GM18505 (cell line): ENCODE measurements at regions not wholly inside any gene's neighbourhood (a gene's known extent, or its start where the extent isn't known, plus 50 kb on each side); places are given as distances from the start of the nearest gene placed in this dataset.

Experiments
- ATAC-seq: cut with Tn5 transposase; IDR thresholded peaks from one replicate; pipeline ENCODE4 v1.9.1; 2021; ENCODE audit not compliant: unreplicated experiment
- POLR2A ChIP-seq: IDR thresholded peaks from 4 replicates; pipeline ENCODE4 v1.6.1; 2011; ENCODE audit warnings: borderline replicate concordance; ENCODE audit not compliant: insufficient read depth, insufficient read length; ENCODE audit errors: extremely low read depth

DNA sequence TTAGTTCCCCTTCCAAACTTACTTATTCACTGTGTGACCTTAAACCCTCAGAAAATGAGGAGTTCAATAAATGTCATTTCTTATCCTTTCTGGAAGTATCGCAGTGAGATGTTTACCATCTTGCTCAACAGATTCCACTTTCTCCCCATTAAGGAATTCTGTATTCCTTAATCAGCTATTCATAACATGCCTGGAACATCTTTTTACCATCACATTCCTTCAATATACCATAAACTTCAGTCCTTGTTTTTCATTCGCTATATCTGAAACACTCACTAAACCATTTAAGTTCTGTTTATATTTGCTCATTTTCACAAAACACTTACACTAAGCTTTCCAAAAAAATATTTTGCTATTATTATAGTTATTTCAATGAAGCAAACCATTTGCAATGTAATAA is 1158.6 kb downstream of the CDH12 start:
- no peak for ATAC-seq
- TF ChIP-seq POLR2A, result no peak

DNA sequence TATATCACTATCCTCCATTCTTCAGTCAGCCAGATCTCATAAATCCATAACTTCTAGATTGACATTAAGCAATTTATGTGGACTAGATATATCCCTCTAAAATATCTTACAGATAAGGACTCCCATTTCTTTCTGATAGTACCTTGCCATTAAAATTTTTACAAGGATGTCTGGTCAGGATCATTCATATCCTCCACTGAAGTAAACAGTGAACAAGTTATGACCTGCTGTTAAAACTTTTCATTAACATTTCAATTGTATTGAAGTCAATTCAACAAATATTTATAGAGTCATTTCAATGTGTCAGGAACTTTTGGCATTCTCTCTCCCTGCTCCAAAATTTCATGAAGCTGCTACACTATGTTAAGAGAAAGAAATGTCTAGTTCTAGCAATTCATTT is 1159.6 kb downstream of the CDH12 start:
- ATAC-seq, result no peak
- no peak for TF ChIP-seq POLR2A

- TF ChIP-seq POLR2A, result no peak
- no peak for ATAC-seq
Measured at GRCh38 chr5:21689587-21689986, 1163.6 kb downstream of the CDH12 start.

- TF ChIP-seq POLR2A, result no peak
- ATAC-seq, result no peak
Measured at GRCh38 chr5:21688655-21689054, 1164.5 kb downstream of the CDH12 start.

- ATAC-seq, result no peak
- TF ChIP-seq POLR2A, result no peak
Measured at GRCh38 chr5:21687621-21688020, 1165.5 kb downstream of the CDH12 start.

DNA sequence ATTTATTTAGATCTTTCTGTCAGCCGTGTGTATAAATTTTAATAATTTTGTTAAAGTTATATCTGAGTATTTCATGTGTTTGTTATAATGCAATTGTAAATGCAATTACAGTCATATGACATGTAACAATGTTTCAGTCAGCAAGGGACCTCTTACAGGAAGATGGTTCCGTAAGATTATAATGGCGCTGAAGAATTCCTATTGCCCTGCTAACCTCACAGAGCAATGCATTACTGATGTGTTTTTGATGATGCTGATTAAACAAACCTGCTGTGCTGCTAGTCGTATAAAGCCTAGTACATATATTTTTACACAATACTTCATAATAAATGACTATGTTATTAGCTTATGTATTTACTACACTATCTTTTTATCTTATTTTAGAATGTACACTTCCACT is 1166.4 kb downstream of the CDH12 start:
- ATAC-seq, result no peak
- TF ChIP-seq POLR2A, result no peak

DNA sequence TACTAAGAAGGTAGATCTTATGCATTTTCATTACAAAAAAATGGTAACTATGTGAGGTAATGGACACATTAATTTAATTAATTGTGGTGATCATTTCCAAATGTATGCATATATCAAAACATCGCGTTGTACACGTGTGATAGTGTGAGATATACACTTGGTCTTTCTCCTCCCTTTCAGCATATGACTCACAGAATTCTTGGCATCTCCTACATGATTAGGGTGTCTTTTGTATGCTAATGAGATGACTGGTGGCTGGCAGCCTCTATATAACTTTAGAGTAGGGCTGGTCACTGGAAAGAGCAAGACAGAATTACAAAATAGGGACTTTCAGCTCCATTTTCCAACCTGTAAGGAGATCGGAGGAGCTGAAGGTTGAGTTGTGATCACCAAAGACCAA is 1167.6 kb downstream of the CDH12 start:
- no peak for ATAC-seq
- no peak for TF ChIP-seq POLR2A

GRCh38 chr5:21684992-21685391 is 1168.2 kb downstream of the CDH12 start:
- no peak for ATAC-seq
- TF ChIP-seq POLR2A, result no peak

- TF ChIP-seq POLR2A, result no peak
- ATAC-seq, result no peak
Measured at GRCh38 chr5:21681911-21682310, 1171.2 kb downstream of the CDH12 start.

DNA sequence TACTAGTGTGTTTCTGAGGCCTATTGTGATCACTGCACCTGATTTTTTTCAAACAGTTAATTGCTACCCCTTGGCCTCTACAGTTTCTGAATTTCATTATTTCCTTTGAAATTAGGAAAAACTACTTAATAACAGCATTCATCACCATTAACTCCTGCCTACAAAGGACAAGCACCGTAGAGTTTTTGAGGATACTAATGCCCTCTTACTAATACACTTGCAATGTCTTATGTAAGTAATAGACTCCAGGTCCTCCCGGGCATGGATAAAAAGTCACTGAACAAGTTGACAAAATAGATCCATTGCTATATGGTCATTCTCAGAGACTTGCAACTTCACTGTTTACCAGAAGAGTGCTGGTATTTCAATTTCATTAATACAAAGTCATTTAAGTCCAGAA is 1172.5 kb downstream of the CDH12 start:
- no peak for TF ChIP-seq POLR2A
- no peak for ATAC-seq

DNA sequence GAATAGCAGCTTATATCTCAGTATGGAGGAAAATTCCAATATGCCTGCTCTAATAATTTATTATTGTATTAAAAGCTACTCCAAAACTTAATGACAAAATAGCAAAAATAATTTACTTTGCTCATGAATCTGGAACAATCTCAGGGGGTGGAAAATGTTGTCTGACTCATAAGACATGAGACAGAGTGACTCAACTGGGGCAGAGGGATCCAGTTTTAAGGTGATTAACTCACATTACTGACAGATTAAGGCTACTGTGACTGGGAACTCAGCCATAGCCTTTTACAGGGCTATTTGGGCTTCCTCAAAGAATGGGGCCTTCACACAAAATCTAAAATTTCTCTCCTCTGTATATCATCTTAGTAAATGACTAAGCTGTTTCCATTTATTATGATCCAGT is 1172.9 kb downstream of the CDH12 start:
- no peak for TF ChIP-seq POLR2A
- no peak for ATAC-seq

- no peak for TF ChIP-seq POLR2A
Measured at GRCh38 chr5:21678526-21678925, 1174.6 kb downstream of the CDH12 start.

GRCh38 chr5:21672911-21673310 is 1180.2 kb downstream of the CDH12 start:
- no peak for ATAC-seq
- TF ChIP-seq POLR2A, result no peak

More at GRCh38 chr5:21678526-21678925, 1174.6 kb downstream of the CDH12 start:
- ATAC-seq, result no peak

- TF ChIP-seq POLR2A, result no peak
- no peak for ATAC-seq
Measured at GRCh38 chr5:21672360-21672759, 1180.8 kb downstream of the CDH12 start.

DNA sequence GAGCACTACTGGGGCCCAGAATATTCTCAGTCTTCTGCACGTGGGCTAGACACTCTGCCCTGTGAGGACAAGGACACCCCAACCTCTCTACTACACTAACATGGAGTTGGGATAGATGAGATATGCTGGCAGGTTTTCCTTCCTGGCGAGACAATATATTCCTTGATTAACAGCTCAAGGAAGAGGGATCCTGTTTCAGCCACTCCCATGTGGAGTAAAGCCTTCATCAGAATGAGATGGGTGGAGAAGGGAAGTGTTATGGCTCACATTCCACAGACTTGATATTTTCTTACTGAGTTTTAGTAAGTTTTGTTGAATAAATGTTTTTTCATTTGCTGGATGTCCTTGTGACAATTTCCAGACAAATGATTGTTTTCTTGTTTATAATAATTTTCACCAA is 1187.6 kb downstream of the CDH12 start:
- no peak for ATAC-seq
- TF ChIP-seq POLR2A, result no peak
